Kidney (tissue), 13 donors: ENCODE measurements at regions not wholly inside any gene's neighbourhood (a gene's known extent, or its start where the extent isn't known, plus 50 kb on each side); places are given as distances from the start of the nearest gene placed in this dataset.

Experiments used
- DNase-seq, 5 donors: peaks; one replicate each; pipeline ENCODE4 v3.0.0-alpha.2; 2013 to 2020
- FAIRE-seq: peaks from 2 replicates; lab custom pipeline; 2012; peaks lifted over from hg19 to GRCh38; lab: Jason Lieb, UNC
- H3K27ac ChIP-seq, 2 donors: one replicate each; pipeline ENCODE4 v1.7.0; 2013; ENCODE audit warnings: low read depth in 2 of 2, low read length in 2 of 2, inconsistent platforms in 1 of 2
- H3K27me3 ChIP-seq: one replicate; pipeline ENCODE4 v1.7.1; 2013; ENCODE audit warnings: low read length, inconsistent platforms; ENCODE audit not compliant: control insufficient read depth, insufficient read depth
- H3K36me3 ChIP-seq, 3 donors: one replicate each; pipeline versions ENCODE4 v1.7.0 to v1.7.1; 2013; ENCODE audit warnings: low read length in 3 of 3, control low read depth in 1 of 3, inconsistent platforms in 1 of 3; ENCODE audit not compliant: insufficient read depth in 3 of 3, control insufficient read depth in 2 of 3
- H3K4me1 ChIP-seq, 3 donors: one replicate each; pipeline versions ENCODE4 v1.7.0 to v1.7.1; 2013; ENCODE audit warnings: low read length in 3 of 3, inconsistent platforms in 1 of 3, low read depth in 1 of 3; ENCODE audit not compliant: control insufficient read depth in 2 of 3, insufficient read depth in 2 of 3
- H3K4me3 ChIP-seq, 3 donors: one replicate each; pipeline versions ENCODE4 v1.7.0 to v1.8.1; 2013; ENCODE audit warnings: low read length in 3 of 3, control low read depth in 1 of 3, inconsistent platforms in 1 of 3
- H3K9ac ChIP-seq, 3 donors: one replicate each; pipeline versions ENCODE4 v1.7.0 to v1.7.1; 2013; ENCODE audit warnings: low read length in 3 of 3, control low read depth in 1 of 3, inconsistent platforms in 1 of 3
- H3K9me3 ChIP-seq, 3 donors: one replicate each; pipeline versions ENCODE4 v1.7.0 to v1.7.1; 2013; ENCODE audit warnings: low read length in 3 of 3, control low read depth in 1 of 3, inconsistent platforms in 1 of 3; ENCODE audit not compliant: control insufficient read depth in 2 of 3, insufficient read depth in 1 of 3
- CTCF ChIP-seq: IDR thresholded peaks from 3 replicates; pipeline ENCODE4 v1.5.1; 2012; ENCODE audit warnings: mild to moderate bottlenecking, moderate library complexity, borderline replicate concordance; ENCODE audit not compliant: insufficient read depth; ENCODE audit errors: extremely low read depth
- intact Hi-C: fragments of 100-400 bp; cut with DNase I; formaldehyde crosslinking; loops from one replicate; pipeline ENCODE4 v1.11.1; 2022
- donor health status: control.
- donor health status: control.
- donor health status: control.
- donor health status: control.
- donor health status: control.
- donor health status: DM: yes; HTN: yes; CAD: no.
- donor health status: Normal renal cell carcinoma (clear cell type).

DNA sequence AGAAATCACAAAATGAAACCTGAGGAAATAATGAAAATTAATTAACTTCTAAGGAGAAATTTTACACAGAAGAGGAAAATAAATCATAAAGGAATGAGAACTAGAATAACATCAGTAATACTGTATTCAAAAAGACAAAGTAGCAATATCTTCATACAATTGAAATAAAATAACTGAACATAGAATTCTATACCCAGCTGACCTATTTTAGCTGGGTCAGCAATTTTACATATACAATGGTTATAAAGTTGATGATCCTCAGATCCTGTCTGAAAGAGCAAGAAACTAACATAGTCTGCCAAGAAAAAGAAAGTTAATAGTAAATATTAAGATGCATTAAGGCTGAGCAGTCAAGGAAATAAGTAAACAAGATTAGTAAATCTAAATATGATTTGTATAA lies 93.0 kb upstream of the P3H2 start:
- FAIRE-seq (no peak), DNase-seq (no peak)
- no peaks in the 10 kb centered on the region for H3K27me3 ChIP-seq
- no peak overlapping the region for H3K4me3 ChIP-seq
- no peak overlapping the region for H3K9ac ChIP-seq
- no peaks in the 10 kb centered on the region for H3K36me3 ChIP-seq
- no peaks in the 10 kb centered on the region for H3K4me1 ChIP-seq
- no peak overlapping the region for H3K27ac ChIP-seq
- intact Hi-C loops: no loop called here
- H3K9me3 ChIP-seq: no peaks in the 10 kb centered on the region
- TF ChIP-seq CTCF: no peak

GRCh38 chr3:190210608-190211007 lies 89.9 kb upstream of the P3H2 start:
- Histone ChIP-seq H3K9ac (no peak overlapping the region), H3K4me1 (no peaks in the 10 kb centered on the region), H3K36me3 (no peaks in the 10 kb centered on the region), H3K4me3 (no peak overlapping the region), H3K27ac (no peak overlapping the region), H3K9me3 (no peaks in the 10 kb centered on the region), H3K27me3 (no peaks in the 10 kb centered on the region)
- TF ChIP-seq CTCF: no peak
- intact Hi-C loops: no loop called here
- FAIRE-seq (no peak), DNase-seq (no peak)

DNA sequence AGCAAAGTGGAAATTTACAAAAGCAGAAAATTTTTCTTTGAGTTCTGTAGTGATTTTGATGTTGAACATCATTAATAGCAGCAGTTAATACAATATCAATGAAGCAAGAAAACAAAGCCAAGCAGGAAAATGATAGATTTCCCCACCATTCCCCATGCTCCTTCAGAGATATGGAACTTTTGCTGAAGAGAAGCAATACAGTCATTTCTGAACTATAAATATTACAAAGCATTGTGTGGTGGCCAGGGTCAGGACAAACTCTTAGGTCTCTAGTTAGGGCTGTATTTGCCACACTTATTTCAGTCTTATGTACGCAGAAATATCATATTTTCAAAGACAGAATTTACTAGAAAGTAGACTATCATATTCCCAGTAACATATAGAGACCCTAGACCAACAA lies 88.8 kb upstream of the P3H2 start:
- Histone ChIP-seq H3K27me3 (no peaks in the 10 kb centered on the region), H3K4me1 (no peaks in the 10 kb centered on the region), H3K4me3 (no peak overlapping the region), H3K27ac (no peak overlapping the region), H3K9me3 (no peaks in the 10 kb centered on the region), H3K9ac (no peak overlapping the region), H3K36me3 (no peaks in the 10 kb centered on the region)
- DNase-seq: no peak
- intact Hi-C loops: no loop called here
- FAIRE-seq: no peak
- no peak for TF ChIP-seq CTCF

- no peaks in the 10 kb centered on the region for H3K36me3 ChIP-seq
- FAIRE-seq: no peak
- H3K4me1 ChIP-seq: no peaks in the 10 kb centered on the region
- no peaks in the 10 kb centered on the region for H3K27me3 ChIP-seq
- intact Hi-C loops: no loop called here
- no peak overlapping the region for H3K9ac ChIP-seq
- H3K4me3 ChIP-seq: no peak overlapping the region
- H3K27ac ChIP-seq: no peak overlapping the region
- TF ChIP-seq CTCF: no peak
- no peaks in the 10 kb centered on the region for H3K9me3 ChIP-seq
- DNase-seq: no peak
Measured at GRCh38 chr3:190208196-190208595, 87.5 kb upstream of the P3H2 start.
